ENCODE measurements at regions not wholly inside any gene's neighbourhood (a gene's known extent, or its start where the extent isn't known, plus 50 kb on each side); places are given as distances from the start of the nearest gene placed in this dataset.
"Not testable (repeated sequence)": the region's sequence is repeated elsewhere in the genome, so short reads cannot be mapped to it uniquely, and the experiment has no call there.

DNA sequence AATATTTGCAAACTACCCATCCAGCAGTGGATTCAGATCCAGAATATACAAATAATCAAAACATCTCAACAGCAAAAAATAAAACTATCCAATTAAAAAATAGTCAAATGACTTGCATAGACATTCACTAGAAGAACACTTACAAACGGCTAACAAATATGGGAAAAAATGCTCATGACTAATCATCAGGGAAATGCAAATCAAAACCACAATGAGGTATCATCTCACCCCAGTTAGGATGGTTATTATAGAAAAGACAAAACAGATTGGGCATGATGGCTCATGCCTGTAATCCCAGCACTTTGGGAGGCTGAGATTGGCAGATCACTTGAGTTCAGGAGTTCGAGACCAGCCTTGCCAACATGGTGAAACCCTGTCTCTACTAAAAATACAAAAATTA, 95.9 kb downstream of the FAM170A start:
- H2AFZ ChIP-seq (ENCODE audit: low read depth, low read length); CTCF ChIA-PET (ENCODE audit: low intra/inter-chr PET ratio); BruUV-seq (replicated peaks); H3K4me1 ChIP-seq (replicated peaks in 1 of 2; ENCODE audit: control insufficient read depth in 2 of 2, insufficient read depth in 2 of 2, low read length in 2 of 2); H3K9me3 ChIP-seq (replicated peaks; ENCODE audit: control insufficient read depth, insufficient read depth, low read depth, low read length); H3K36me3 ChIP-seq (ENCODE audit: control insufficient read depth, insufficient read depth, low read length); ATAC-seq; H3K9ac ChIP-seq (ENCODE audit: insufficient read depth in 1 of 2, low read depth in 2 of 2, low read length in 2 of 2); POLR2A ChIA-PET; FAIRE-seq; H3K4me2 ChIP-seq (ENCODE audit: insufficient read depth, low read length); H3K27ac ChIP-seq (ENCODE audit: extremely low read depth, low read depth, low read length); H3K4me3 ChIP-seq; H3K79me2 ChIP-seq (ENCODE audit: control insufficient read depth, insufficient read depth, low read length); H3K27me3 ChIP-seq (ENCODE audit: control insufficient read depth in 2 of 2, insufficient read depth in 2 of 2, low read length in 2 of 2); H3K9me1 ChIP-seq (ENCODE audit: control insufficient read depth, insufficient read depth, low read length); H4K20me1 ChIP-seq (replicated peaks; ENCODE audit: control insufficient read depth, insufficient read depth, low read length); DNase-seq (ENCODE audit: extremely low read depth in 1 of 4, low spot score in 3 of 4); intact Hi-C loops (cut with micrococcal nuclease): not testable (repeated sequence)
- WGBS (ENCODE audit: insufficient coverage, low coverage, missing lambda C conversion rate): 0% methylated on average over 2 of the region's 2 CpGs
- in situ Hi-C loops (cut with MboI): loop anchor here (25.0 kb wide), 1 partner anchor 738 kb away; the partner anchor contains the start of gene DTWD2

DNA sequence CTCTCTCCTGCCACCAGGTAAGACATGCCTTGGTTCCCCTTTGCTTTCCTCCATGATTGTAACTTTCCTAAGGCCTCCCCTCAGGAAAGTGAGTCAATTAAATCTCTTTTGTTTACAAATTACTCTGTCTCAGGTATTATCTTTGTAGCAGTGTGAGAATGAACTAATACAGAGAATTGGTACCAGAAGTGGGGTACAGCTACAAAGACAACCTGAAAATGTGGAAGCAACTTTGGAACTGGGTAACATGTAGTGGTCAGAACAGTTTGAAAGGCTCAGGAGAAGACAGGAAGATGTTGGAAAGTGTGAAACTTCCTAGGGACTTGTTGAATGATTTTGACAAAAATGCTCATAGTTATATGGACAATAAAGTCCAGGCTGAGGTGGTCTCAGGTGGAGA, 97.2 kb downstream of the FAM170A start:
- in situ Hi-C loops (cut with MboI) (loop anchor here (25.0 kb wide), 1 partner anchor 739 kb away; the partner anchor contains the start of gene DTWD2), intact Hi-C loops (cut with micrococcal nuclease) (no loop called here)
- Histone ChIP-seq H4K20me1 (replicated peaks; ENCODE audit: control insufficient read depth, insufficient read depth, low read length) (no peaks in the 10 kb centered on the region), H2AFZ (ENCODE audit: low read depth, low read length) (no peak overlapping the region), H3K27me3 (ENCODE audit: control insufficient read depth in 2 of 2, insufficient read depth in 2 of 2, low read length in 2 of 2) (no peaks in the 10 kb centered on the region), H3K79me2 (ENCODE audit: control insufficient read depth, insufficient read depth, low read length) (no peaks in the 10 kb centered on the region), H3K4me1 (replicated peaks in 1 of 2; ENCODE audit: control insufficient read depth in 2 of 2, insufficient read depth in 2 of 2, low read length in 2 of 2) (no peaks in the 10 kb centered on the region), H3K4me2 (ENCODE audit: insufficient read depth, low read length) (no peak overlapping the region), H3K27ac (ENCODE audit: extremely low read depth, low read depth, low read length) (no peak overlapping the region), H3K9me3 (replicated peaks; ENCODE audit: control insufficient read depth, insufficient read depth, low read depth, low read length) (no peaks in the 10 kb centered on the region), H3K9ac (ENCODE audit: insufficient read depth in 1 of 2, low read depth in 2 of 2, low read length in 2 of 2) (no peak overlapping the region), H3K36me3 (ENCODE audit: control insufficient read depth, insufficient read depth, low read length) (no peaks in the 10 kb centered on the region), H3K9me1 (ENCODE audit: control insufficient read depth, insufficient read depth, low read length) (no peaks in the 10 kb centered on the region), H3K4me3 (no peak overlapping the region)
- POLR2A ChIA-PET: no interaction called here
- ATAC-seq: no peak
- BruUV-seq (replicated peaks): no TSS peak
- CTCF ChIA-PET (ENCODE audit: low intra/inter-chr PET ratio): no interaction called here
- no peak for DNase-seq (ENCODE audit: extremely low read depth in 1 of 4, low spot score in 3 of 4)
- no peak for FAIRE-seq
- TF ChIP-seq KLF13 (tag; IDR thresholded peaks at IDR 0.05; ENCODE audit: borderline replicate concordance, low read depth) (no peak), ZNF707 (CRISPR knock-in tag; conservative IDR thresholded peaks at IDR 0.05) (peak; percentile 89), EWSR1 (IDR thresholded peaks at IDR 0.05; ENCODE audit: borderline replicate concordance, low read depth, partially characterized antibody) (no peak), ZNF79 (CRISPR knock-in tag; IDR thresholded peaks at IDR 0.05; ENCODE audit: low read depth) (no peak), ZNF77 (CRISPR knock-in tag; IDR thresholded peaks at IDR 0.05) (no peak), NFE2 (IDR thresholded peaks at IDR 0.05; ENCODE audit: low read depth) (no peak), RCOR1 (IDR thresholded peaks at IDR 0.05; ENCODE audit: borderline replicate concordance in 1 of 2, low read depth in 2 of 2, low read length in 2 of 2) (no peak)

Data from K562 (cell line).